GM19023 (cell line): ENCODE measurements at regions not wholly inside any gene's neighbourhood (a gene's known extent, or its start where the extent isn't known, plus 50 kb on each side); places are given as distances from the start of the nearest gene placed in this dataset.
"Not testable (repeated sequence)": the region's sequence is repeated elsewhere in the genome, so short reads cannot be mapped to it uniquely, and the experiment has no call there.

ENCODE experiments used
- ATAC-seq: cut with Tn5 transposase; IDR thresholded peaks from one replicate; pipeline ENCODE4 v1.9.1; 2021; ENCODE audit warnings: mild to moderate bottlenecking, moderate library complexity; ENCODE audit not compliant: unreplicated experiment

DNA sequence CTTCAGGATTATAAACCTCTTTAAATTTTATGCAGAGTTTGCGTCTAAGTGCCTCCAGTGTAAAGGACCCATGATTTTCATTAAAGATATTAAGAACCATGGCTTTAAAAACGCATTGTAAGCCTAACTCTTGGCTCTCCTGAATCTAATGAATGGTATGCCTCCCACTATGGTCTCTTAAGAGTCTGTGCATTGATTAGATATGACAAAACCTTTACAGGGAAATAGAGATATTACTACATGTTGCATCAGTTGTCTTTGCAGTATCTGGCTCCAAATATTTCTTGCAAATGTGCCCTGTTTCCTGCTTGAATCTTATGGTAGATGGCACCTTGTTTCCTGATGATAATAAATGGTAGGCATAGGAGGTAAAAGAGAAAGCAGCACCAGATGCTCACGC, 189.3 kb upstream of the FSHR start:
- no peak for ATAC-seq

GRCh38 chr2:49342156-49342555, 187.8 kb upstream of the FSHR start:
- ATAC-seq: no peak

DNA sequence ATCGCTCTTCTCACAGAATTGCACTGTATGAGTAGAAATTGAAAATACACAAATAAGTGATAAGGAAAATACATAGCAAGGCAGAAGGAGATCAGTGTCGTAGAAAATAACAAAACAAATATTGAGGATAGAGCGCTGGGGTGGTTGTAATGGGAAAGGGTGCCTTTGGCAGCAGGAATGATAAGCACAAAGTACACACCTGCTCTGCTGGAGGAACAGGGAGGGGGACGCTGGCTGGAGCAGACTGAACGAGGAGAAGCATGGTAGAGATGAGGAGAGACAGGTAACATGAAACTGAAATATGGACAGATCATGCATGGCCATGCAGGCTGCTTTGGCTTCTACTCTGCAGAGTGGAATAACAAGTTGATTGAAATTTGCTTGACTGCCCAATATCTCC, 181.2 kb upstream of the FSHR start:
- no peak for ATAC-seq

DNA sequence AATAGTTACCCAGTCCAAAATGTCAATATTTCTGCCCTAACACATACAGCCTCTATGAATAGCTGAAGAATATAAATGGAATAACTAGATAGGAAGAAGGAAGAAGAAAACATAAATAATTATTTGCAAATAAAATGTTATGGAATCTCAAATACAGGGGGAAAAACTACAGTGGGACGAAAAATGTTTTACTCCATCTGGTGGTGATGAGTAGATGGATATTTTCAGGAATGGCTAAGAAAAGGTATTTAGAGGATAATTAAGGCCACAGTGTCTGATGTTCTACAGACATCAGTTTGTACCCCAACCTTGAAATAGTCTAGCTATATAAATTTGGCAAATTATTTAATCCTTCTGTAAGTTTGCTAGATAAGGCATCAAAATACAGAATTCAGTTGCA, 178.1 kb upstream of the FSHR start:
- ATAC-seq: no peak

DNA sequence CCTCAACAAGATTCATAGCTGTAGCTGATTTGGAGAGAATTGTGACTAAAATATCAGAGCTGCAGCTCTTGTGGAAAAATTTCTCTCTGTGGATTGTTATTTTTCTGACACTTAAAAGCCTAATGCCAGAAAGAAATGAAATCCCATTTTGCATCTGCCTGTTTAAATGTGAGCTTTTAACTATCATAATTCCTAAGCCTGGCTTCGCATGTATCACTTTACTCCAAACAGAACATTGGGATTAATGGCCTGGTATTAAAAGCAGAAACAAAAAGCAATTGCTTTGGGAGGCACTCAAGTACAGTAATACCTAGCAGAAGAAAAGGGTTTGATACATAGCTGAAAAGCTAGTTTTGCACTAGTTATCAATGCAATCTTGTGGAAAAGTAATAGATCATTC, 164.2 kb upstream of the FSHR start:
- ATAC-seq: no peak

- ATAC-seq: no peak
These were observed 155.1 kb upstream of the FSHR start for GRCh38 chr2:49309461-49309860.

GRCh38 chr2:49306925-49307324, 152.6 kb upstream of the FSHR start:
- no peak for ATAC-seq

DNA sequence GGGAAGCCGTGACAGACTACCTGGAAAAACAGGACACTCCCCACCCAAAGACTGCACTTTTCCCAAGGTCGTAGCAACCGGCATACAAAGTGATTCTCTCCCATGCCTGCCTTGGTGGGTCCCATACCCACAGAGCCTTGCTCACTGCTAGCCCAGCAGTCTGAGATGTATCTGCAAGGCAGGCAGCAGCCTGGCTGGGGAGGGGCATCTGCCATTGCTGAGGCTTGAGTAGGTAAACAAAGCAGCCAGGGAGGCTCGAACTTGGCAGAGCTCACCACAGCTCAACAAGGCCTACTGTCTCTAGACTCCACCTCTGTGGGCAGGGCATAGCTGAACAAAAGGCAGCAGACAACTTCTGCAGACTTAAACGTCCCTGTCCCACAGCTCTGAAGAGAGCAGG, 144.4 kb upstream of the FSHR start:
- ATAC-seq: not testable (repeated sequence)

- ATAC-seq: no peak
These were observed 143.9 kb upstream of the FSHR start for GRCh38 chr2:49298230-49298629.

GRCh38 chr2:49296107-49296867, 142.0 kb upstream of the FSHR start:
- no peak for ATAC-seq

DNA sequence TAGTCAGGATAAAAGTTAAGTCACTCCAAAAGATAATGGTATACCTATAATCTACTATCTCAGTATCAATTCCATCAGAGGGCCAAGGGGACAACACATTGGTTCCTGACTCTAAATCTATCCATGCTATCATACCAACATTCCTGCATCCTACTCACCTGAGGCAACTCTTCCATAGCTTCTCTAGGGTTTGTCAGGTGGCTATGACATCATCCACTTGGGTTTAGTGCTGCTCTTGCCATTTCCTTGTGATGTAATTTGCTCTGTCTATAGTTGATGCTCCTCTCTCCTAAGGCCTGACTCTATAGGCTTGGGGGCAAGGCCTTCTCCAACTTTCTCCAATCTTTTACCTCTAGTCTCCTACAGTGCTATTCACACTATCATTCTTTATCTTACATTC, 139.9 kb upstream of the FSHR start:
- ATAC-seq: no peak

GRCh38 chr2:49291619-49292018, 137.3 kb upstream of the FSHR start:
- no peak for ATAC-seq

DNA sequence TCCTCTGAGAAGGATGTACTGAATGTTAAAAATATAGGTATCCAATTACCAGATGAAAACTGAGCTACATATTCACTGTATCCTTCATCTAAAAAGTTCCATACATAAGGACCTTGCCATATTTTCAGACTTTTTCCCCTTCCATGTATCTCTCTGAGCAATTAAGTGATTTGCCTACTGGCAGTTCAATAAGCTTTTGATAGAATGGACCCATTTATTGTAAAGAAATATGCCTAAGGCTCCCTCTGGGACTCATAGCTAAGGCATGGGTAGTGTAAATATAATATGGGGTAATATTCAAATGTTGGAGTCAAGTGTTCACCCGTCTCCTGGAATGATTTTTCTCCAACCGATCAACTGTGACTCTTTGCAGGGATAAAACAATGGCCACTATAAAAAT, 135.4 kb upstream of the FSHR start:
- no peak for ATAC-seq

DNA sequence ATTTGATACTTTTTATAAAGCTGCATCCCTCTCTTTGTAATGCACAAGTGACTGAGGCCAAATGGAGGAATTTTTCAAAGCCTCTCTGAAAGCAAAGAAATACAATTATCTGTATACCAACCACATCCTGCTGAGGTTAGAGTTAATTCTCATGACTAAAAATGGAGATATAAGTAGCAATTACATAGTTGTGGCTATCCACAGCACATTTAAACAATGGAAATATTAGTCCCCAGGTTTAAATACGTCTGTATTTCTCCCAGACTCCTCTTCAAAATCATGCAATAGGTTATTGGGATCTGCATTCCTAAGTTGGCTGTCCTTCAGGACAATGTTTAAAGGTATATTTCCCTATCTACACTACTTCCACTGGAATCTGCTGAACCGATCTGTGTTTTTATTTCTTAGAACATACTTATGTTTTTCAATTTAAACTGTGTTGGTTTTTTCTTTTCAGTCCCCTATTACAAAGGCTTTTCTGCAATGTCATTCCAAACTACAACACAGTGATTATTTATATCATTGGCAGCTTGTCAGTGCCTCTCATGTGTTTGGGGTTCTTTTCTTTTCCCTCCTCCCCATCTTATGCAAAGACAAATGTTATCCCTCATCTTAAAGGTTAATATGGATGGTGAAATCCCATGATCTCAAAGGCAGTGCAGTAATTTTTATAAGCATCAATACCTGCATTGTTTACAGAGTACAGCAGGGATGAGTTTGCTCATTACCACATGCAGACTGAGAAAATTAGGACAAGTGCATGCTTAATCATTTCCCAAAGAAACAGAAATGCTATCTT, 134.8 kb upstream of the FSHR start:
- ATAC-seq: no peak

GRCh38 chr2:49288113-49288705, 133.9 kb upstream of the FSHR start:
- no peak for ATAC-seq

GRCh38 chr2:49286726-49287125, 132.4 kb upstream of the FSHR start:
- no peak for ATAC-seq

DNA sequence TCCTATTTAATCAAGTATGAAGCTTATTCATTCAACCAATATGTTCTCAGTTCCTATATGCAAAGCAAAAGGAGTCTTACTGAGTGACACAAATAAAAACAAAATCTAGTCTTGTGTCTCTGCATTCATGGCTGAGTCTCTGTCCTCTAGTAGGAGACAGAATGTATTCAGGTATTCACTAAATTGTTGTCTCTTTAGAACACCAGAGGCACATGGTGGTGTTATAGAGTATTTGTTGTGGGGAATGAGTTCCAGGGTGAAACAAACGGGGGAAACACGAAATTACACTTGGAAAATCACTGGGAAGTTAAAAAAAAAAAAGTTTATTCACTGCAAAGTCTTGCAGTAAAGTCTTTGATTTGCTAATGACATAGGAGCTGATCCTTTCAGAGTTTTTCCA, 131.7 kb upstream of the FSHR start:
- no peak for ATAC-seq

DNA sequence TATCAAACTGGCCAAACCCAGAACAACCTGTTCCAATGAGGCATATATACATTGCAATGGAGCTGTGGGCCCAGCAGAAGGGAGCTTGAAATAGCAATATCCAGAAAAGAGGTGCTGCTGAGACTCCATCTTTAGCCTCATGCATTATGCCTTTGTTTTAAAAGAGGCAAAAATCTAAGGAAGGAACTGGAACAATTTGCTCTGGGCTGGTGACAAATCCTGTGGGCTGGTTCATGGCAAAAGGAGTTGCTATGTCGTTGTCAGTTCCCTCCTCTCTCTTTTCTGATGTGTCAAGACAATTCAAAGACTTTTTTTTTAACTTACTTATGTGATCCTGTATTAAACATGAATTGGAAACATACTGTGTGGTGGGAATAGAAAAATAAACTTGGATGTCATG, 124.2 kb upstream of the FSHR start:
- ATAC-seq: no peak

- ATAC-seq: no peak
These were observed 123.8 kb upstream of the FSHR start for GRCh38 chr2:49278141-49278540.

- no peak for ATAC-seq
These were observed 116.8 kb upstream of the FSHR start for GRCh38 chr2:49271060-49271606.

GRCh38 chr2:49270091-49270490, 115.8 kb upstream of the FSHR start:
- no peak for ATAC-seq

DNA sequence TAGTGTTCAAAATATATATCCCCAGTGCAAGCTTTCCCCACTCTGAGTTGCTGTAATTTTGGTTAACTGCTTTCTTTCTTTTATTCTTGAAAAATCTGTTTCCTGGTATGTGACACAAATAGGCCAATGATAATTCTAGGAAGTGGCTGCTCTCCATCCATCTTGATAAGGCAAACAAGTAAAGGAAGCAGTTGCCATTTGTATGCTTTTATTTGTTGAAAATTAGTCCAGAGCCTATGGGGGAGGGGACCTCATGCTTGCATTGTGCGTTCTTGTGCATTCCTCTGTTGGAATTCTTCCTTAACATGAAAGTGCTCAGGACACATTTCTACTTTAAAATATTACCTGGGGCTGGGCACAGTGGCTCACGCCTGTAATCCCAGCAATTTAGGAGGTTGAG, 111.2 kb upstream of the FSHR start:
- no peak for ATAC-seq
